ENCODE measurements at regions not wholly inside any gene's neighbourhood (a gene's known extent, or its start where the extent isn't known, plus 50 kb on each side); places are given as distances from the start of the nearest gene placed in this dataset.

DNA sequence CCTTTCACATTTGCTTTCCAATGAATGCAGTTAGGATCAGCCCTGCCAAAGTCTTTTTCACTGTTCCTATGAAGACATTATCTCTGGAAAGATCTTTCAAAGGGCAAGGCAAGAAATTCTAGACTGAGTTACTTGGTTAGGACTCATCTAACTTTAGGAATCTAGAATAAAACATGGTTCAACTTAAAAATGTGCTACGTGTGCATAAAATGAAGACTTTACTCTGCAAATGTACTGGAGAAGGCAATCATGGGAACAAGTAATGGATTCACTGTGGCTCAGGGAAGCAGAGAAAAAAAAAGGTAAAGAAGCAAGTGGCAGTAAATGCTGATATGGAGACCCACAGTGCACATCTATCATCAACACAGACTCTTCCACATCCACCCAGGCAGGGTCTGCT, 297.4 kb downstream of the HNRNPD start:
- FAIRE-seq: no peak

DNA sequence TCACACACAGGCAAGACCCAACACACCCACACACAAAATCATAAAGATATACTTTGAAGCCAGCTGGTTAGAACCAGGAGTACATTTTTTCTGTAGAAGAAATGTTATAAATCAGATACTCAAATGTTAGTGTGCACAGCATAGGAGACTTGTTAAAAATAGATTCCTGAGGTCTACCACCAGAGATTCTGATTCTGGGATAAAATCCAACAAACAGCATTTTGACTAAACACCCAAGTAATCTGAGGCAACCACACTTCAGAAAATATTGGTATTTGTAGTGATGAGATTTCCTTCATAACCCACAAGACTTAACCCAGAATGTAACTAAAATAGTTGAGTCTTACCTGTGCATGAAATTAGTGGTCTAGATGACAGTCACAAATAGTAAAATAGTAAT, 301.8 kb downstream of the HNRNPD start:
- FAIRE-seq: no peak

DNA sequence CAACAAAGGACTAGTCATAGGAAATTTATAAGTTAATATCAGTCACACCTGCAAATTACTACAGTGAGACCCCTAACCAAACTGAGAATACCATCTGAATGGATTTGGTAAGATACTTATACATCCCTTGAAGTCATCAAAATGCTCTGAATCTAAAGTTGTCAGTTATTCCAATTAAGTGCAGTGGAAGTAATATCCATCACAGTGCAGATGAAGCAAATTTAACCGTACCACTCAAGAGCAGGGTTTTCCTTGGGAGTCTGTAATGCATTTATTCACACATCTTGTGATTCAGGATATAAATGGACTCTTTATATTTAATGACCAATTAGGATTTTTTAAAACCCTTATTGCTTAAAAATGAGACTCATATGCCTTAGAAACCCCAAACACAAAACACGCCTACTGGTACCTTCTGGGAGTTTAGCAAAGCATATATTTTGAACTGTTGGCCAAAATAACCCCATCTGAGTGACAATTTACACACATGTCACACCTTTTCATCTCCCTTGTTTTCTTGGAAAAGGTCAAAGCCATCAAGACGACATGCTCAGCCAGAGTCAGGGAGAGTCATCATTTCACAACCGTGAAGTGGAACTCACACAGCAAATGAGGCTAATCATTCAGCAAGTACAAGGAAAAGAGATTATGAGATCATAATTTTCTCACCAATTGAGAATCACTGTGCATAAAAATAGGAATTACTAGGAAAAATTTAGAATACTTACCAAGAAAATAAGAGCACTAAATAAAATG, 303.7 kb downstream of the HNRNPD start:
- no peak for FAIRE-seq

DNA sequence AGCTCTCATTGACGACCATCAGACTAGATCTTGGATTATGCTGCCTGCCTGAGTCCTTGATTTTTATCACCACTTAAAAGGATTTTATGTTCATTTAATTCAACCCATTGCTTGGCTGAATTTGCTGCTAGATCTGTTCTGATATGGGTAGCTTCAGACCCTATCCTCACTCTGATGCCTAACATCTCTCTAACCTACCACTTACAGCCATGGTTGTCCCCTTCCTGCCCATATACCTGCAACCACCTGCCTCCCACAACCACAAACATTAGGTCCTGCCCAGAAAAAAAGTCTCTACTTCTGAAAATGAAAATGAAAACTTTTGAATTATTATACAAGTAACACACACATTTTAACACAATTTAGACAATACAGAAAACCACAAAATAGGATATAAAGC, 310.8 kb downstream of the HNRNPD start:
- FAIRE-seq: no peak

DNA sequence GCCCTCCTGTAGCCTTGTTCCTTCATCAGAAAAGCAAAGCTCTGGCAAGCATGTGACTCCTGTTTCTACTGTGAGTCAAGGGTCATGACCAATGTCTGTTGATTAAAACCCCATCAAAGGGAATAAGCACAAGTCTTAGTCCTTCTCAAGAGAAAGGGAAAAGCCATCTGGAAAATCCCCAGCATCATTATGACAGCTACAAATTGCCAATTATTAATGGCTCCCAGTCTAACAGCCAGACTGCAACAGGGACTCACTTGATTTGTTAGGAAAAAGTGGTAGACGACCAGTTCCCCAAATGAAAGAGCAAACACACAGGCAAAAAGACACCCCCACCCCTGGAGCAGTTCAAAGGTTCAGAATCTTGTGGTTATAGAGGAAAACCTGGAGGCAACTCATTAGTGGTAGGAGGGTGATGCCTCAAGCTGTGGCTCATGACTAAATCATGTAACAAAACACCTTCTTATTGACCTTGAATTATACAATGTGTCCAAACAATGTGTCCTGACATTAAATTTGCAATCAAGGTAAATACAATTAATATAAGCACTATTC, 315.7 kb downstream of the HNRNPD start:
- FAIRE-seq: no peak

DNA sequence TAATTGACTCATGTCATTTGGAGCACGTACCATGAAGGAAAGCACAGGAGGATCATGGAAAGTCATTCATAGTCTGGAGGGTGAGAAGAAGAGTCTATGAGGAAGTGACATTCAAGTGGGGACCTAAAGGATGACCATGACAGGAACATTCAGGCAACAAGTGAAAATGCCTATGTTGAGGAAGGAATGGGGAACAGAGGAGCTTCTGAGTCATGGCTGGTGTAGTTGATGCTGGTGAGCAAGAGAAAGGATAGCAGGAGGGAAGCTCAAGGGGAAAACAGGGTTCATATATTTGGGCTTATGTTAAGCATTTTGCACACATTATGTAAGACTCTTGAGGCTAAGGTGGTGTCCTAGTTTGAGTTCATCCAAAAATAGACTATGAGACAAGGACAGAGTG, 318.6 kb downstream of the HNRNPD start:
- no peak for FAIRE-seq

DNA sequence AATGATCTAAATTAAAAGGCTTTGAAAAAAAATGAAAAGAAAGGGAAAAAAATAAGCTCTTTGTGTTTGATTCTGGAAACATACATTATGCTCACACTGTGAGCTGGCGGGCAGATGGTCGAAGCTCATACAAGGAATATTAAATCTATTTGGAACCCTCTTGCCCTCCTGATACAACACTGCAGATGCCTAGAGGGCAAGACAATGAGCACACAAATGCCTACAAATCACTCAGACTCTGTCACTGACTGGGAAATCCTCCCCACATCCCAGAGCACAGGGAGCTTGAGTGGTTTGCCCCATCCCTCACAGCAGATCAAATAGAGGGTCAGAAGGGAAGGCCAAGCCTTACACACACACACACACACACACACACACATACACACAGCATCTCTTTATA, 320.4 kb downstream of the HNRNPD start:
- FAIRE-seq: no peak

DNA sequence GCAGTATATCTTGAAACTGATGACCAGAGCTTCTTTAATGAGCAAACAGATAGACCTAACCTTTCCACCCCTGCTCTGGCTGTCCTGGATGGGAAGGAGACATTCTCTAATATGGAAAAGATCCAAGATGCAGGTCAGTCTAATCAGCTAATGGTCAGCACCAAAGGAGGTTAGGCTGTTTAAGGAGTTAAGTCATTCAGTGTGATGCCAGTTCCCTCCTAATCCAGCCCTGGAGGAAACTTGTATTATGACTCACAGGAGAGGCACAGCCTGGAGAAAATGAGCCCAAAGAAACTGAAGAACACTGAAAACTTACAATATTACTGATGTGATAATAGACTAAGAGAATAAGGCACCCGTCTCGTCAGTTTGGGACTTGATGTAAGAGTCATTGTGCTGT, 323.0 kb downstream of the HNRNPD start:
- FAIRE-seq: no peak

DNA sequence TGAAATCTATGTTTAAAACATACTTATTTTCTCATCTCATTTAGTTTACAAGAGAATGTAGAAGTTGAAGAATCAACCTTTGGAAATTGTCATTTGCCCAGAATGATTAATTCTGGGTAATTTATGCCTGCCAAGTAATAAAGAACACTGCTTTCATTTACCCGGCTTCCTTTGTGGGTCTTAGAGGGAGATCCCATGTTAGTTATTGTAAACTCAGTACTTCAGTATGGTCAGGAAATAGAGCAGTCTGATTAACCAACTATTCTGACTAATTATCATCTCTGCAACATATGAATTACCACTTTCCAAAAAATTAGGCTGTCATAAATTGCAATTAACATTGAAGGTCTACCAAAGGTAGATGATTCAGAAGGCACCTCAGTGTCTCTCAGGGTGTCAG, 324.5 kb downstream of the HNRNPD start:
- no peak for FAIRE-seq

DNA sequence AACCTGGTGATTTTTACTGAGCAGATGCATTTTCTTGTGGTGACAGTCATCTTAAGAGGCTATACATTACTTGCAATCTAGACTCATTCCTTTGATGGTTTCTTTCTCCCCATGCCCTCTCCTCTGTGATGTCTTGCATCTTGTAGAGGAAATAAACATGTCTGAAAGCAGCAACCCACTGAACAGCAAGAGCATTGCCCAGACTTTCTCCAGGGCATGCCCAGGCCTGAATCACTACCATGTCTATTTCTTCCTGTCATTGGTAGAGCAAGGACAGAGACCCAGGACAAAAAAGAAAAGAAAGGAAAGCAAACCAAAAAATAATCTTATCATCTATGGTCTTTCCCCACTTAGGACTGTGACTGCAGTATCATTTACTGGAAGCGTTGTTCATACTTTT, 326.1 kb downstream of the HNRNPD start:
- FAIRE-seq: no peak

DNA sequence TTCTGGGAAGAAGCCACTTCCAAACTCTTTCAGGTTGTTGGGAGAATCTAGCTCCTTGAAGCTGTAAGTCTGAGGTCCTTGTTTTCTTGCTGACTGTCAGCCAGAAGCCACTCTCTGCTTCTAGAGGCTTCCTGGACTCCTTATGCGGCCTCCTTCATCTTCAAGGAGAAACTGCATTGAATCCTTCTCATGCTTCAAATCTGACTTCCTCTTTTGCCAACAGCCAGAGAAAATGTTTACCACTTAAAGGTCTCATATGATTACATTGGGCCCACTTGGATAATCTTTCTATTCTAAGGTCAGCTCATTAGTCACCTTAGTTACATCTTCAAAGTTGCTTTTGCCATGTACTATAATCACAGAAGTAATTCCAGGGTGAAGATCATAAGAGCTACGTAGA, 327.0 kb downstream of the HNRNPD start:
- FAIRE-seq: no peak

DNA sequence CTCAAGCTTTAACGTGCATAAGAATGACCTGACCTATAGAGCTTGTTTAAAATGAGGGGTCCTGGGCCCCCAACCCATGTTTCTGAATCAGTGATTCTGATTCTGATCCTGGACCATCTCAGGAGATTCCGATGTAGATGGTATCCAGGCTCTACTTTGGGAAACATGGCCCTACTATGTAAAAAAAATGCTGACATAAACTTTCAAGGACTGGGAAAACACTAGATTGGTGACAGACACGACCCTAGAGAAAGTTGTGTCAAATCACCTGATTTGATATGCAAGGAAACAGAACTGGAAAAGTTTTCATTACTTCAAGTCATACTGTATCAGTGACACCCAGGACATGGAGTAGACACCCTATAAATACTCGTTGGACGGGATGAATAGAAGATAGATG, 328.5 kb downstream of the HNRNPD start:
- no peak for FAIRE-seq

DNA sequence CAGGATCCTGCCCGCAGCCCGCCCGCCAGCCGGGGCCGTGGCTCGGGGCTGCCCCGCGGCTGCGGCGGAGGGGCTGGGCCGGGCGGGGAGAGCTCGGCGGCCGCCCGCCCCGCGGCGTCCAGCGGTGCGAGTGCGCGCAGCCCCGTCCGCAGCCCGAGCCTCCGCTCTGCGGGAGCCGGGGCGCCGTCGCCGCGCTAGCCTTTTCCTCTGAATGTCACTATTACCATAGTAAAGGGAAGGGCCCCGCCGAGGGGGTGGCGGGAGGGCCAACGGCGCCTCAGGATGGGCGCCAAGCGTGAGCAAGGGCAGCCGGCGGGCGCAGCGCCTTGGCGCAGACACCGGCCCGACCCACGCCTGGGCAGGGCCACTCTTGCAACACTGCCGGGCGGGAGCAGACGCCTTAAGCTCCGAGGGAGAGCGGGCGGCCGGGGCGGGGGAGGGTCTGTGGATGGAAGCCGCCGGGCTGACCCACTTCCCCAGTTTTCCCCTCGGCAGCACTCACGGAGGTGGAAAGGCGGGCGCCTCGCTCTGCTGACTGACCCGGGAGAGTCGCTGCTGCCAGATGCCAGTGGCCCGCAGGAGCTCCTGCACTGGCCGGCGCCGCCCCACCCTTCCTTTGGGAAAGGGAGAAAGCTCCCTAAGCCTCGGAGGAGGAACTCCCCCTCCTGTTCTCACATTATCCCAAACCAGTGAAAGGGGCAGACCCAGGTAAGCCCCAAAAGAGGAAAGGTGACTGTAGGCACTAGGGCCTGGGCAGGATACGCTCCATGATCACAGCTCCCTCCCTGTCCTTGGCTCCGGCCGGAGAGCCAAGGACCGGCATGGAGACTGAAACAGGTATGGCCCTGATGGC, 329.4 kb downstream of the HNRNPD start:
- FAIRE-seq: no peak

DNA sequence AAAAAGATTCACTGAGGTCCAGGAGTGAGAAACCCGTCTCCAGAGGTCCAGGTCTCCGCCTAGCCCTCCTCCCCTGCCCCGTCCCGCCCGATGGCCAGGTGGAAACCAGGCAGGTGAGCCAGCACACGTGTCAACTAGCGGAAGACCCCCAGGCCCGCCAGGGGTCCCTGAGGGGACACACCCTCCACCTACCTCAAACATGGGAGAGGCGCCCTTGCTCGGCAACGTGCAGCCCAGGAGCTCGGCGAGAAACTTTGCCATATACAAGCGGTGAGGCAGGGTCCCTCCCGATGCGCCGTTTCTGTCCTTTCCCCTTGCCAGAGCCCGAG, 330.0 kb downstream of the HNRNPD start:
- no peak for FAIRE-seq

DNA sequence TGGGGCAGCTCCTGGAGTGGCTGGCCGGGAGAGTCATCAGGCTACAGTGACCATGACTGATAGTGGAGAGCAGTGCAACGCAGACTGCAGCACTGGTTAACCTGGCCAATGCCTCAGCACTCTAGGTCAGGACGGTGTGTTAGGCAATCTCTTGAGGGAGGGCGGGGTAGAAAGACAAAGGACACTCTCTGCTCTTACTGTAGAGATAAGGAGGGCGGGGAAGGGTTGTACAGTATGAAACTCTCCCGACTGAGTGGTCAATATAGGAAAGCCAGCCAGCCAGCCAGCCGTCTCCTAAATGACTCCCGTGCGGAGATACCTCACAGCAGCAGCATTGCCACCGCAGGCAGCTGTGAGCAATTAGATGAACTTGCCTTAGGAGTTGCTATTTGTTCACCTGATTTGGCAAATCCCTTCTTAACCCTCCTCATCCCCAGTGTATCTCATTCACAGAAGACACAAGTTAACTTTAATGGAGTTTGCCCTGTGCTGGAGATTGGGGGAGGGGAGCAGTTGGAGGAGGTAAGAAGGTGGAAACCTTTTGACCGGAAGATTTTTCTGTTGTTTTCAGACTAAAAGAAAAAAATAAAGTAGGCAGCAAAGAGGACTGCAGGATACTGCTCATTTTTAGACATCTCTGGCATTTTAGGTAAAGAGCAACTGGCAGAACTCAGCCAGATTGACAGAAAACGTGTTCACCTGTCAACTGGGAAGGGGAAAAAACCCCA, 330.5 kb downstream of the HNRNPD start:
- no peak for FAIRE-seq

DNA sequence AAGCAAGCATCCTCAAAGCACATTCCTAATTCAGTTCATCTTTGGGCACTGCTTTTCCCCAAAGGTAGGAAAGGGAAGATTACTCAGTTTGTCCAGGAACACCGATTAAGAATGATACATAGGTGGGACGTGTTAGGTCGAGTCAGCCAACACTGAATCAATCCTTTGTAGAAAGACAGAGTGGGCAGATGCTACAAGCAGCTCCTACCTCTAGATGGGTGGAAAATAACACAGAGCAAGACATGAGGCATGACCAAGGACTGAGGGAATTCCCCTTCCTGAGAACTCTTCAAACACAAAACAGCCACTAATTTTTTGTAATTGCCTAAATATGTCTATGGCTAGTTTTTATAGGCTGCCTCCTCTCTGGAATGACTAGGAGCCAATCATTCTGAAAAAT, 331.7 kb downstream of the HNRNPD start:
- FAIRE-seq: no peak

DNA sequence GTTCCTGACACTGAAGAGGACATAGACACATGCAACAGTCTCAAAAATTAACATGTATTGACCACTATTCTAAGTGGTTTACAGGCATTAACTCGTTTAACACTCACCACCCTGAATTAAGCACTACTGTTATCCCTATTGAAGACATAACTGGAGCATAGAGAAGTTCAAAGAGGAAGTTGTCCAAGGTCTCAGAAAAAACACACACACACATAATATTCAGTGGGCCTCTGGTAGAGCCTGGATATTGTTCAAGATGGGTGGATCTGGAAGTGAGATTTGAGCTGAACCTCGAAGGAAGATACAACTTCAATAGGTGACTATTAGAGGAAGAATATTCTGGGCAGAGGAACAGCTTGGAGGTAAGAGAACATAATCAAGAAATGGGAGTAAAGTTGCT, 334.9 kb downstream of the HNRNPD start:
- FAIRE-seq: no peak

DNA sequence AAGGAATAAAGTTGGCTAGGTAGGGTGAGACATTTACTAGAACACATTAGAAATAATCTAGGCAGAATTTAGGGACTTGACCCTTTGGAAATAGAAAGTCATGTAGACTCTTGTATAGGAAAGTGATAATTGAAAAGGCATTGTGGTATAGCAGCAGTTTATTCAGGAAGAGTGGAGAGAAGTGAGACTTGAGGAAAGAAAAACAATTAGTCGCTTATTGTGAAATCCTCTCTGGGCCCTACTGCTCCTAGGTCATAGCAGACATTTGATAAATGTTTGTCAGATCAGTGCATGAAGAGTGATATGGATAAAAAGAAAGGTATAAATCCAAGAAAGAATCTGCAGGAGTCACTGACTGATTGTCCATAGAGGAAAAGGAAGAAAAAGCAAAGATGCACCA, 337.6 kb downstream of the HNRNPD start:
- no peak for FAIRE-seq

DNA sequence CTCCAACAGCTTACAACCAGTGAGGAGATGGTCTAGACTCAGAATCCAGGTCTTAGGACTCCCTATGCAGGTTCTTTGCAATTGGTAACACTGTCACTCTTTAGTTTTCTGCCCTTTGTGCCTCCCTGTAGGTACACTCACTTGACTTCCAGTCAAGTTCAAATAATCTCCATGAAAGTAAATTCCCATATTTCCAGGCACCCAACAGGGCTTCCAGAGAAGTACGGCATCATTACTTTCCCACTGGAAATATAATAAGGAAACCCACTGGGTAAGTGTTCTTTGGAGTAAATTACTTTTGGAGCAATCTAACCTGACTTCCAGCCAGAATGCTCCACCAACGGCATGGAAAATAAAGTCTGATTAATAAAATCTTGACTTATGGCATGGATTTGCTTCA, 338.9 kb downstream of the HNRNPD start:
- FAIRE-seq: no peak

DNA sequence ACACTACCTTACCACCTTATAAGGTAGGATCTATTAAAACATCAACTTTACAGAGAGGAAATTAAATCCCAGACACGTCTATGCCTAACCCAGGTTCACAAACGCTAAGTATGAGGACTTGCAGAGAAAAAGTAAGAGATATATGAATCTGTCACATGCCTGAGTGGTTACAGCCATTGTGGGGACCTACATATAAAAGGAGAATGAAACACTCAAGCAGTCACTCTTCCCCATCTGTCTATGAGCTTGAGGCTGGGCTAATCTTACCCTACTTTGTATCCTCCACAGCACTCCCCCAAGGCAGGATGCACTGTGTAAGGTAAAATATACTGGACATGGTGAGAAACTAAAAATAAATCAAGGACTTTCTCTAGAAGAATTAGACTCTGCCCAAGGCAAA, 339.9 kb downstream of the HNRNPD start:
- no peak for FAIRE-seq

DNA sequence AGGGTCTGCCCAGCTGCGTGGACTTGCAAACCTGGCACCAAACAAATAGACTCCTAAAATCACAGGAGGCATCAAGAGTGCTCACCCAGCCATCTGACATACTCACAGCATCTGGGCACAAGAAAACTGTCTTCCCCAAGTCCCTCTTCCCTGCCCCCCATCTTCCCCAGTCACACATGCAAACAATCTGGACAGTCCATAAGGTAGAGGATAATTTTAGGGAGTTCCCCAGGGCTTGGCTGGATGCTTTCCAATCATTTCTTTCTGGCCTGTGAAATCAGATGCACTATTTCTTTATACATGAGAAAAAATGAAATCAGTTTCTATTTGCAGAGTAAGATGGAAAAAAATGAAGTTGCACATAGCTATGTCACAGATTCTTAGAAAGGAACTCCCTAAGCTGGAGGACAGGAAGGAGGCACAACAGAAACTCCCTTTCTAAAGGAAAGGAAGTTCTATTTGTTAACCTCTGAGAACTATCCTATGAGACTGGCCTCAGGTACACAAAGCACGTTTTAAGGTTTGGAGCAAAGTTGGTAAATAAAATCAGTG, 342.3 kb downstream of the HNRNPD start:
- no peak for FAIRE-seq

DNA sequence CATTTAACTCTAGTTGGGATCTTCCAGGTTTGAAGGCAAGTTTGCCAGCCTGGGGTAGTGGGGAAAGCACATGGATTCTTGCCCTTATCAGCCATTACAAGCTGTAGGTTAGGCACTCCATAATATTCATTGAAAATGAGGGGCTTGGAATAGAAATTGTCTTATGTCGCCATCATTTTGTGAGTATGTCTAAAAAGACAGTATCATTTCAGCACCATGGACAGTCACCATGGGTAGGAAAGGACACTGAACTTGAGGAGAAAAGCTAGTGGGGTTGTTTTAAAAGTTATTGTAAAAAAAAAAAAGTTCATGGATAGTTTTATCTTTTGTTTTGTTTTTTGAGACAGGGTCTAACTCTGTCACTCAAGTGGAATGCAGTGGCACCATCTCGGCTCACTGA, 356.1 kb downstream of the HNRNPD start:
- no peak for FAIRE-seq

DNA sequence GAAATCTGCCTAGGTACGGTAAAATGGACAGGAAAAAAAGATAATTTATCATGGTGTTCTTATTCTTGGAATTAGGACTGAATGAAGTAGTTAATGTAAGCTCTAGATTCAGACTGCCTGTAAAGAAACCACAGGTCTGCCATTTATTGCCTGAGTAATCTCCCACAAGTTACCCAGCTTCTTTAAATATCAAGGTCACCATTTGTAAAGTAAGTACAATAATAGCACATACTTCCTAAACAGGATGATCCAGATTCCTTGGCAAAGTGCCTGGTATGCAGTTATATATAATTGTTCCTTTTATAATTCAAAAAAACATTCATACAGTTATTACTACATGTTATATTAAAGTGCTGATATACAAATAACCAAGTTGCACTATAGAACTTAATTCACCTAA, 368.6 kb downstream of the HNRNPD start:
- FAIRE-seq: no peak

Measured in endometrium (tissue), 2 donors.